H1 (cell line): ENCODE measurements at regions not wholly inside any gene's neighbourhood (a gene's known extent, or its start where the extent isn't known, plus 50 kb on each side); places are given as distances from the start of the nearest gene placed in this dataset.

ENCODE experiments used
- ASH2L ChIP-seq: fragments of 200-600, 300-600 bp; sonication (generic); IDR thresholded peaks from one replicate; pipeline ENCODE4 v1.7.1; 2017; ENCODE audit warnings: low read length
- BCL11A ChIP-seq, 2 experiments: IDR thresholded peaks; one replicate each; pipeline ENCODE4 v1.6.1; 2011; ENCODE audit warnings: low read depth in 2 of 2, low read length in 2 of 2, mild to moderate bottlenecking in 2 of 2
- MAX ChIP-seq: IDR thresholded peaks from 2 replicates; pipeline ENCODE4 v1.6.1; 2012; ENCODE audit warnings: inconsistent platforms
- NRF1 ChIP-seq: IDR thresholded peaks from 2 replicates; pipeline ENCODE4 v1.6.1; 2011; ENCODE audit warnings: mild to moderate bottlenecking, low read depth, low read length, improper control_type of control experiment
- POLR2A ChIP-seq, 2 experiments: IDR thresholded peaks; 1 replicate in 1 of 2; 2 replicates in 1 of 2; pipeline ENCODE4 v1.6.1; 2011; ENCODE audit warnings: low read depth in 2 of 2, low read length in 2 of 2, mild to moderate bottlenecking in 2 of 2; ENCODE audit errors: control extremely low read depth in 1 of 2
- RFX5 ChIP-seq: IDR thresholded peaks from 2 replicates; pipeline ENCODE4 v1.6.1; 2011; ENCODE audit warnings: low read depth, low read length, improper control_type of control experiment, borderline replicate concordance
- SP4 ChIP-seq: IDR thresholded peaks from 2 replicates; pipeline ENCODE4 v1.6.1; 2012; ENCODE audit warnings: low read length, inconsistent platforms
- SUZ12 ChIP-seq: fragments of 200-600 bp; sonication (generic); IDR thresholded peaks from 2 replicates; pipeline ENCODE4 v1.6.1; 2012; ENCODE audit warnings: mild to moderate bottlenecking, inconsistent platforms, low read length, moderate library complexity, mixed read lengths
- TAF1 ChIP-seq: IDR thresholded peaks from 2 replicates; pipeline ENCODE4 v1.6.1; 2011; ENCODE audit warnings: mild to moderate bottlenecking, low read depth, low read length
- TEAD4 ChIP-seq: IDR thresholded peaks from 2 replicates; pipeline ENCODE4 v1.6.1; 2012; ENCODE audit warnings: low read depth, low read length, inconsistent platforms, mixed read lengths
- ZNF274 ChIP-seq: IDR thresholded peaks from 2 replicates; pipeline ENCODE4 v1.7.0; 2012; ENCODE audit warnings: low read length, borderline replicate concordance; ENCODE audit errors: extremely low read depth
- TF ChIP-seq, protein P1 (sequence below), 3 experiments: IDR thresholded peaks; 1 replicate in 2 of 3; 2 replicates in 1 of 3; pipeline versions ENCODE4 v1.5.1 to v1.6.1; 2011; ENCODE audit warnings: low read length in 3 of 3, mild to moderate bottlenecking in 3 of 3, inconsistent platforms in 2 of 3, low read depth in 1 of 3, moderate library complexity in 1 of 3; ENCODE audit not compliant: insufficient read depth in 1 of 3; ENCODE audit errors: control extremely low read depth in 1 of 3

- TF ChIP-seq TEAD4 (no peak), TAF1 (no peak), POLR2A (IDR thresholded peaks at IDR 0.05; ENCODE audit: control extremely low read depth in 1 of 2, low read depth in 2 of 2, low read length in 2 of 2) (no peak), NRF1 (no peak), ASH2L (no peak), ZNF274 (no peak), MAX (no peak), RFX5 (no peak), SP4 (no peak), BCL11A (IDR thresholded peaks at IDR 0.05; ENCODE audit: low read depth in 2 of 2, low read length in 2 of 2) (no peak), SUZ12 (no peak)
- TF ChIP-seq, protein P1, sequence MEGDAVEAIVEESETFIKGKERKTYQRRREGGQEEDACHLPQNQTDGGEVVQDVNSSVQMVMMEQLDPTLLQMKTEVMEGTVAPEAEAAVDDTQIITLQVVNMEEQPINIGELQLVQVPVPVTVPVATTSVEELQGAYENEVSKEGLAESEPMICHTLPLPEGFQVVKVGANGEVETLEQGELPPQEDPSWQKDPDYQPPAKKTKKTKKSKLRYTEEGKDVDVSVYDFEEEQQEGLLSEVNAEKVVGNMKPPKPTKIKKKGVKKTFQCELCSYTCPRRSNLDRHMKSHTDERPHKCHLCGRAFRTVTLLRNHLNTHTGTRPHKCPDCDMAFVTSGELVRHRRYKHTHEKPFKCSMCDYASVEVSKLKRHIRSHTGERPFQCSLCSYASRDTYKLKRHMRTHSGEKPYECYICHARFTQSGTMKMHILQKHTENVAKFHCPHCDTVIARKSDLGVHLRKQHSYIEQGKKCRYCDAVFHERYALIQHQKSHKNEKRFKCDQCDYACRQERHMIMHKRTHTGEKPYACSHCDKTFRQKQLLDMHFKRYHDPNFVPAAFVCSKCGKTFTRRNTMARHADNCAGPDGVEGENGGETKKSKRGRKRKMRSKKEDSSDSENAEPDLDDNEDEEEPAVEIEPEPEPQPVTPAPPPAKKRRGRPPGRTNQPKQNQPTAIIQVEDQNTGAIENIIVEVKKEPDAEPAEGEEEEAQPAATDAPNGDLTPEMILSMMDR (IDR thresholded peaks at IDR 0.05; ENCODE audit: control extremely low read depth in 1 of 3, insufficient read depth in 1 of 3, low read depth in 1 of 3, low read length in 3 of 3) = no peak
Observed at GRCh38 chr6:1013656-1014430, 298.1 kb upstream of the FOXQ1 start.
